ENCODE measurements at regions not wholly inside any gene's neighbourhood (a gene's known extent, or its start where the extent isn't known, plus 50 kb on each side); places are given as distances from the start of the nearest gene placed in this dataset.
"Not testable (repeated sequence)": the region's sequence is repeated elsewhere in the genome, so short reads cannot be mapped to it uniquely, and the experiment has no call there.

- DNase-seq (ENCODE audit: low read depth in 2 of 2) = not testable (repeated sequence)
These were observed 63.2 kb upstream of the IER3 start for GRCh38 chr6:30807566-30807965.

- no peak for DNase-seq (ENCODE audit: low read depth in 2 of 2)
These were observed 62.3 kb upstream of the IER3 start for GRCh38 chr6:30806581-30807183.

GRCh38 chr6:30804333-30804732 lies 60.0 kb upstream of the IER3 start:
- no peak for DNase-seq (ENCODE audit: low read depth in 2 of 2)

GRCh38 chr6:30802731-30803130 lies 58.4 kb upstream of the IER3 start:
- DNase-seq (ENCODE audit: low read depth in 2 of 2) = no peak

DNA sequence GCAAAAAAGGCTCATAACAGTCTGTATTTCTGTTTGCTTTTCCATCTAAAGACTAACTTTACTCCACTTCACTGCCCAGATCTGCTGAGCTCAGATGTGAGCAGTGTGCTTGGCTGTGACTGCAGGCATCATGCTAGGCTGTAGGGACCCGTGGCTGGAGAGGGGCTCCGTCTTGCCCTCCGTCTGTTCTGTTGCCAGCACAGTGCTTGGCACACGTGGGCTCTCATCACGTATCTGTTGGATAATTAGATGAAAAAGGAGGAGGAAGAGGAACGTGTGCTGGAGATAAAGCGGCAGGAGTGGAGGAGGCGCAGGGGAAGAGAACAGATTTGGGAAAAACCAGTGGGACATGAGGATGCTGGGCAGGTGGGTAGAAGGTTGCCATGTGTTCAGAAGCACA lies 57.6 kb upstream of the IER3 start:
- no peak for DNase-seq (ENCODE audit: low read depth in 2 of 2)

DNA sequence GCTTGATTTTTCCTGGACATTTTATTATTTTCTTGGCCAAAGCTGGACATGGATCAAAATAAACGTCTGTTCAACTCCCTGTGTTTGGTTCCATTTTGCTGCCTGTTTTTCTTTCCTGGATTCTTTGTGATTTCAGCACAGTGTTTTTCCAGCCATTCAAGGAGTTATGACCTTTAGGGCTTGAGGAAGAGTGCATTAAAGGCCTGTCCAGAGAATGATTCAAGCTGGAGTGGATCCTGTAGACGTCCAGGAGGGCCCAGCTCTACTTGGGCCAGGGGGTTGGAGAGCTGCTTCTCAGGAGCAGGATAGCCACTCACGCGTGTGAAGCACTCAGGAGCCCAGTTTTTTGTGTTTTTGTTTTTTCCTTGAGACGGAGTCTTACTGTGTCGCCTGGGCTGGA lies 56.5 kb upstream of the IER3 start:
- no peak for DNase-seq (ENCODE audit: low read depth in 2 of 2)

GRCh38 chr6:30799210-30799609 lies 54.9 kb upstream of the IER3 start:
- DNase-seq (ENCODE audit: low read depth in 2 of 2) = no peak

GRCh38 chr6:30798494-30798893 lies 54.1 kb upstream of the IER3 start:
- DNase-seq (ENCODE audit: low read depth in 2 of 2) = no peak

DNA sequence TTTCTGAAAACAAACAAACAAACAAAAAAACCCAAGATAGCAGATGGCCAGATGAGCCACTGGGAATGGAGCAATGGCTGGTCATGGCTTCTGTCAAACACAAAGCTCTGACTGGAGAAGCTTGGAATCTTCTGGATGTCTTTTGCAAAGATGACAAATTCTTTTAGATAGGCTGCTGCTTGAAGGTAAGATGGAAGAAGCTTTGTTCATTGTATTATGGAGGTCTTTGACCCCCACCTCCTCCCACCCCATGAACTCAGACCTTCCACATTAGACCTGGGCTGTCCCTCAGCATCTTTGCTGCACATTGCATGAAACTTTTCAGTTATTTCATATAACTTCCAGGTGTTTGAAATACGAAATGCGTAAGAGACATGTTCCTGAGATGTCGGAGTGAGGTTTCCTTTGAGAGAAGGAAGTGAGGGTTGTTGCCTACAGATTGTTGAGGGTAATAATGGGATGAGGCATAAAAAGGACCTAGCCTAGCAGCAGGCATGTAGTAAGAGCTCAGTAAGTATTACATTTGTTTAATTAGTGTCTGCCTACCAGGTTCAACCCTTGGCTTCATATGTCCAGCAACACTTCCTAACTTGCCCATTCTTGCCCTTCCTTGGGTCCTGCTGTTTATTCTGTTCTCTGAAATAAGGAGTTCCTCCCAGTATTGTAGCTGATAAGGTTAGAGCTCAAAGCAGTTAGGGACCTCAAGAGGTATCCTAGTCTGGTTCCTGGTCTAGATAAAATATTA lies 51.4 kb upstream of the IER3 start:
- no peak for DNase-seq (ENCODE audit: low read depth in 2 of 2)
